Upper lobe of left lung (tissue), 4 donors: ENCODE measurements at regions not wholly inside any gene's neighbourhood (a gene's known extent, or its start where the extent isn't known, plus 50 kb on each side); places are given as distances from the start of the nearest gene placed in this dataset.

Experiments used
- POLR2A ChIP-seq, 4 donors: fragments of 450-650 bp; IDR thresholded peaks; one replicate each; pipeline ENCODE4 v1.5.1; 2016 to 2017; ENCODE audit warnings: antibody characterized with exemption in 4 of 4, mild to moderate bottlenecking in 2 of 4
- TF ChIP-seq, protein P1 (sequence below), 6 experiments: fragments of 450-650 bp in 4 of 6; fragments of 200-600 bp in 2 of 6; sonication (generic) in 2 of 6; IDR thresholded peaks; one replicate each; pipeline ENCODE4 v1.5.1; 2016 to 2019; ENCODE audit warnings: antibody characterized with exemption in 6 of 6

DNA sequence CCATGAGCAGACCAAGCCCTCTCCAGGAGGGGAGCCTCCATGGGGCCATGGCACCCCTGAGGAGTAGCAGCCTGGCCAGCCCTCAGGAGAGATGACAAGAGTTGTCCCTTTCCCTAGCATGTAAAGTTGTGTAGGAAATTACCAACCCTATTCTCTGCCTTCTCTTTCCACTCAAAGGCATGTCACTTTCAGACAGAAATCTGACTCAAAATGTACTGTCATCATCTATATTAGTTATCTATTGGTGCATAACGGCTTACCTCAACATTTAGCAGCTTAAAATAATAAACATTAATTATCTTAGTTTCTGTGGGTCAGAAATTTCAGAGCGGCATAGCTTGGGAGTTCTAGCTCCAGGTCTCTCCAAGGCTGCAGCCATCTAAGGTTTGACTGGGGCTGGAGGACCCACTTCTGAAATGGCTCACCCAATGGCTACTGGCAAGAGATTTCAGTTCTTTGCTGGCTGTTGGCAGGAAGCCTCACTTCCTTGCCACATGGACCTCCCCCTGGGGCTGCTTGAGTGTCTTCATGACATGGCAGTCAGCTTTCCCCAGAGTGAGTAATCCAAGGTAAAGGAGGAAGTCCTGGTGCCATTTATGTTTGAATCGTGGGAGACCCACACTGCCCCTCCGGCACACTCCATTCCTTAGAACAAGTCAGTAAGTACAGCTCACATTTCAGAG is 632.3 kb downstream of the CCDC171 start:
- TF ChIP-seq, protein P1, sequence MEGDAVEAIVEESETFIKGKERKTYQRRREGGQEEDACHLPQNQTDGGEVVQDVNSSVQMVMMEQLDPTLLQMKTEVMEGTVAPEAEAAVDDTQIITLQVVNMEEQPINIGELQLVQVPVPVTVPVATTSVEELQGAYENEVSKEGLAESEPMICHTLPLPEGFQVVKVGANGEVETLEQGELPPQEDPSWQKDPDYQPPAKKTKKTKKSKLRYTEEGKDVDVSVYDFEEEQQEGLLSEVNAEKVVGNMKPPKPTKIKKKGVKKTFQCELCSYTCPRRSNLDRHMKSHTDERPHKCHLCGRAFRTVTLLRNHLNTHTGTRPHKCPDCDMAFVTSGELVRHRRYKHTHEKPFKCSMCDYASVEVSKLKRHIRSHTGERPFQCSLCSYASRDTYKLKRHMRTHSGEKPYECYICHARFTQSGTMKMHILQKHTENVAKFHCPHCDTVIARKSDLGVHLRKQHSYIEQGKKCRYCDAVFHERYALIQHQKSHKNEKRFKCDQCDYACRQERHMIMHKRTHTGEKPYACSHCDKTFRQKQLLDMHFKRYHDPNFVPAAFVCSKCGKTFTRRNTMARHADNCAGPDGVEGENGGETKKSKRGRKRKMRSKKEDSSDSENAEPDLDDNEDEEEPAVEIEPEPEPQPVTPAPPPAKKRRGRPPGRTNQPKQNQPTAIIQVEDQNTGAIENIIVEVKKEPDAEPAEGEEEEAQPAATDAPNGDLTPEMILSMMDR (IDR thresholded peaks at IDR 0.05): no peak
- no peak for TF ChIP-seq POLR2A (IDR thresholded peaks at IDR 0.05)
